ENCODE measurements at regions not wholly inside any gene's neighbourhood (a gene's known extent, or its start where the extent isn't known, plus 50 kb on each side); places are given as distances from the start of the nearest gene placed in this dataset.

GRCh38 chr7:51693258-51693657 is 376.6 kb upstream of the COBL start:
- TF ChIP-seq CTCF (conservative IDR thresholded peaks at IDR 0.05 in 1 of 2, IDR thresholded peaks at IDR 0.05 in 1 of 2; ENCODE audit: extremely low read depth in 1 of 2, insufficient read depth in 1 of 2, low read depth in 1 of 2, low read length in 2 of 2) (no peak), EZH2 (IDR thresholded peaks at IDR 0.05; ENCODE audit: borderline replicate concordance, low read length) (no peak)

All from mammary epithelial cell (primary cell).